ENCODE measurements at regions not wholly inside any gene's neighbourhood (a gene's known extent, or its start where the extent isn't known, plus 50 kb on each side); places are given as distances from the start of the nearest gene placed in this dataset.

GRCh38 chrX:13894888-13895565, 78.1 kb upstream of the GPM6B start:
- H3K27me3 Mint-ChIP-seq (ENCODE audit: low read depth, poor library complexity) = no peaks in the 10 kb centered on the region
- no peak for TF ChIP-seq CTCF (IDR thresholded peaks at IDR 0.05)
- H3K4me3 Mint-ChIP-seq = no peak overlapping the region
- no peaks in the 10 kb centered on the region for H3K36me3 Mint-ChIP-seq (ENCODE audit: low read depth)
- peaks cover 9% of the 10 kb centered on the region for H3K4me1 Mint-ChIP-seq
- no peak overlapping the region for H3K27ac Mint-ChIP-seq
- no peak for DNase-seq
- H3K9me3 Mint-ChIP-seq = peaks cover 24% of the 10 kb centered on the region

- Mint-ChIP-seq H3K9me3 (peaks cover 15% of the 10 kb centered on the region), H3K36me3 (ENCODE audit: low read depth) (no peaks in the 10 kb centered on the region), H3K27me3 (ENCODE audit: low read depth, poor library complexity) (no peaks in the 10 kb centered on the region), H3K27ac (no peak overlapping the region), H3K4me1 (peaks cover 9% of the 10 kb centered on the region), H3K4me3 (no peak overlapping the region)
- TF ChIP-seq CTCF (IDR thresholded peaks at IDR 0.05) = no peak
- DNase-seq = no peak
These were observed 76.9 kb upstream of the GPM6B start for GRCh38 chrX:13893826-13894225.

GRCh38 chrX:13892856-13893255, 76.0 kb upstream of the GPM6B start:
- Mint-ChIP-seq H3K4me3 (no peak overlapping the region), H3K36me3 (ENCODE audit: low read depth) (no peaks in the 10 kb centered on the region), H3K9me3 (peaks cover 10% of the 10 kb centered on the region), H3K27me3 (ENCODE audit: low read depth, poor library complexity) (no peaks in the 10 kb centered on the region), H3K27ac (no peak overlapping the region), H3K4me1 (peaks cover 9% of the 10 kb centered on the region)
- no peak for TF ChIP-seq CTCF (IDR thresholded peaks at IDR 0.05)
- DNase-seq = no peak

- no peak for TF ChIP-seq CTCF (IDR thresholded peaks at IDR 0.05)
- DNase-seq = no peak
- Mint-ChIP-seq H3K4me3 (no peak overlapping the region), H3K4me1 (peaks cover 9% of the 10 kb centered on the region), H3K9me3 (peaks cover 10% of the 10 kb centered on the region), H3K36me3 (ENCODE audit: low read depth) (peaks cover 7% of the 10 kb centered on the region), H3K27ac (no peak overlapping the region), H3K27me3 (ENCODE audit: low read depth, poor library complexity) (no peaks in the 10 kb centered on the region)
These were observed 74.7 kb upstream of the GPM6B start for GRCh38 chrX:13891377-13892140.

GRCh38 chrX:13890806-13891205, 73.9 kb upstream of the GPM6B start:
- DNase-seq = no peak
- H3K27me3 Mint-ChIP-seq (ENCODE audit: low read depth, poor library complexity) = no peaks in the 10 kb centered on the region
- TF ChIP-seq CTCF (IDR thresholded peaks at IDR 0.05) = no peak
- H3K4me1 Mint-ChIP-seq = peaks cover 9% of the 10 kb centered on the region
- peaks cover 7% of the 10 kb centered on the region for H3K36me3 Mint-ChIP-seq (ENCODE audit: low read depth)
- no peak overlapping the region for H3K27ac Mint-ChIP-seq
- H3K4me3 Mint-ChIP-seq = no peak overlapping the region
- peaks cover 7% of the 10 kb centered on the region for H3K9me3 Mint-ChIP-seq
